ENCODE measurements at regions not wholly inside any gene's neighbourhood (a gene's known extent, or its start where the extent isn't known, plus 50 kb on each side); places are given as distances from the start of the nearest gene placed in this dataset.
A peak's percentile ranks its signal among the peaks of the same experiment; 100 is the strongest.

DNA sequence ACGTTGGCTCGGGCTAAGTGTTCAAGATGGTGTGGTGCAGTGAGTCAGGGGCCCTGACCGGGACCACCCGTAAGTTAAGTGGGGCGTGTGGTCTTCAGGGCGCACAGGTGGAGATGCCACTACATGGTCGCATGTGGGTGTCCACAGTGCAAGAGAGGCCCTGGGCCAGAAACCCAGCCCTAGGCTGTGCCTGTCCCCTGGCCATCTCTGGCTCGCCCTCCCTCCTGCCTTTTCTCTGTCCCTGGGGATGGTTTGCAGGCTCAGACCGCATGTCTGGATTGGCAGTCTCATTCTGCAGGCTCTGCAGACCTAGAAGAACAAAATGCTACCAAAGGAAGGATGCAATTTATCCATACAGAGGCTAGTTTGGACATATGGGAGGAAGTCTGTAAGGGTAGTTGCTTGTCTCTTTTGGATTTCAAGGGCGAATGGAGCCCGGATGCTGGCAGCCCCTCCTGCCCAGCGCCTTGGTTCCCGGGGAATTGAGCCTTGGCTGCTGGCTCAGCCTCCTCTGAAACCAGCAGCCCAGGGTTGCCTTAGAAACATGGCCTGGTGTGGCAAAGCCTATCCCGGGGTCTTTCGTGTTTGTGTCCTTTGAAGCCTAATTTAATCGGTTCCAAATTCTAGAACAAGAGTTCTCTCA is 417.5 kb upstream of the HS6ST1 start:
- H2AFZ ChIP-seq (replicated peaks) = peak overlapping the region; percentile 93
- peak overlapping the region; percentile 61 for H3K4me2 ChIP-seq
- H3F3A ChIP-seq (ENCODE audit: low read depth) = no peaks in the 10 kb centered on the region
- TF ChIP-seq, protein P1, sequence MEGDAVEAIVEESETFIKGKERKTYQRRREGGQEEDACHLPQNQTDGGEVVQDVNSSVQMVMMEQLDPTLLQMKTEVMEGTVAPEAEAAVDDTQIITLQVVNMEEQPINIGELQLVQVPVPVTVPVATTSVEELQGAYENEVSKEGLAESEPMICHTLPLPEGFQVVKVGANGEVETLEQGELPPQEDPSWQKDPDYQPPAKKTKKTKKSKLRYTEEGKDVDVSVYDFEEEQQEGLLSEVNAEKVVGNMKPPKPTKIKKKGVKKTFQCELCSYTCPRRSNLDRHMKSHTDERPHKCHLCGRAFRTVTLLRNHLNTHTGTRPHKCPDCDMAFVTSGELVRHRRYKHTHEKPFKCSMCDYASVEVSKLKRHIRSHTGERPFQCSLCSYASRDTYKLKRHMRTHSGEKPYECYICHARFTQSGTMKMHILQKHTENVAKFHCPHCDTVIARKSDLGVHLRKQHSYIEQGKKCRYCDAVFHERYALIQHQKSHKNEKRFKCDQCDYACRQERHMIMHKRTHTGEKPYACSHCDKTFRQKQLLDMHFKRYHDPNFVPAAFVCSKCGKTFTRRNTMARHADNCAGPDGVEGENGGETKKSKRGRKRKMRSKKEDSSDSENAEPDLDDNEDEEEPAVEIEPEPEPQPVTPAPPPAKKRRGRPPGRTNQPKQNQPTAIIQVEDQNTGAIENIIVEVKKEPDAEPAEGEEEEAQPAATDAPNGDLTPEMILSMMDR (IDR thresholded peaks at IDR 0.05) = no peak
- TF ChIP-seq EZH2 (IDR thresholded peaks at IDR 0.05) = no peak
- no peak for TF ChIP-seq EZH2phosphoT487 (IDR thresholded peaks at IDR 0.05)
- H3K9me3 ChIP-seq (ENCODE audit: low read depth) = no peaks in the 10 kb centered on the region
- Mint-ChIP-seq H3K4me3 (no peak overlapping the region), H3K27me3 (ENCODE audit: insufficient read depth, low read depth) (peaks cover 2% of the 10 kb centered on the region), H3K9me3 (peaks cover 4% of the 10 kb centered on the region), H3K27ac (peak overlapping the region; percentile 69), H3K36me3 (no peaks in the 10 kb centered on the region), H3K4me1 (peaks cover 9% of the 10 kb centered on the region)
- H3K27ac ChIP-seq = no peak overlapping the region
- no peaks in the 10 kb centered on the region for H3K36me3 ChIP-seq
- H3K4me1 ChIP-seq = peaks cover 6% of the 10 kb centered on the region
- peaks cover 9% of the 10 kb centered on the region for H3K27me3 ChIP-seq
- DNase-seq (ENCODE audit: low spot score) = no peak
- no peaks in the 10 kb centered on the region for H4K20me1 ChIP-seq (ENCODE audit: low read depth)
- H3K4me3 ChIP-seq = no peak overlapping the region
- no peaks in the 10 kb centered on the region for H3K79me2 ChIP-seq (ENCODE audit: low read depth)
- no peak overlapping the region for H3K9ac ChIP-seq

DNA sequence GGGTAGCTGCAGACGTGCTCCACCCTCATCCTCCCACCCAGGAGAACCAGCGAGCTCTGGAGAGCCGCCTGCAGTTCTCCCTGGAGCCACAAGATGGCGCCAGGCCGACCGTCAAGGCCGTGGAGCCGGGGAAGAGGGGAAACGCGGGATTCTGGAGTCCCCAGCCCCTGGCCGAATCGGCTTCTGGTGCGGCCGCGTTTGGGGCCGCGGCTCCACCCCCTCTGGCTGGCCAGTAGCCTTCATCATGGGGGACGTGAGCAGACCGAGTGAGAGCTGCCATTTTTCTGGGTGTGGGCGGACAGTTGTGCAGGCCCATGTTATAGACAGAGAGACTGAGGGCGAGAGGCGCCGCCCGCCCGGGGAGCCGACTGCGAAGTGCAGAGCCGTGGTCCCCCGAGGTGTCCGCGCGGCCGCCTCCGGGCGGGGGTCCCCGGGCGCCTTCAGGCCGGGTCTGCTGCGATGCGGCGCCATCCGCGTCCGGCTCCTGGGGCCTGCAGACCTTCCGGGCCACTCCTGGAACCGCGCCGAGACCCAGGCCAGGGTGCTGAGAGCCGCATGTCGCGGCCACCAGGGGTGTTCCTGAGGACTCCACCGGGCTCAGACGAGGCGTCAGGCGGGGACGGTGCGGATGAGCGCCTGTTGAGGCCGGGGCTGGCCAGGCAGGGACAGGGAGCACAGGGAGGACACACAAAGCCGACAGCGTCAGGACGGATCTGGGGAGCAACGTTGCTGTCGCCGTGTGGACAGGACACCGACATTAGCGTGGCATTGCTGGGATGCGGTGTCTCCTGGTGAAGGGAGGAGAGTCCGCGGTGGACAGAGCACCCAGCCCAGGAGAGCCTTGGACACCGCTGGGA is 418.2 kb upstream of the HS6ST1 start:
- peaks cover 9% of the 10 kb centered on the region for H3K4me1 Mint-ChIP-seq
- no peak overlapping the region for H3K27ac ChIP-seq
- H2AFZ ChIP-seq (replicated peaks) = peak overlapping the region; percentile 93
- no peaks in the 10 kb centered on the region for H3F3A ChIP-seq (ENCODE audit: low read depth)
- H3K4me3 ChIP-seq = no peak overlapping the region
- H3K27me3 Mint-ChIP-seq (ENCODE audit: insufficient read depth, low read depth) = peaks cover 2% of the 10 kb centered on the region
- no peak for TF ChIP-seq EZH2 (IDR thresholded peaks at IDR 0.05)
- TF ChIP-seq EZH2phosphoT487 (IDR thresholded peaks at IDR 0.05) = no peak
- TF ChIP-seq, protein P1 (IDR thresholded peaks at IDR 0.05) = peak; percentile 98
- DNase-seq (ENCODE audit: low spot score) = peak; percentile 91
- H3K27me3 ChIP-seq = peaks cover 9% of the 10 kb centered on the region
- H3K4me1 ChIP-seq = peaks cover 6% of the 10 kb centered on the region
- H3K36me3 Mint-ChIP-seq = no peaks in the 10 kb centered on the region
- no peaks in the 10 kb centered on the region for H4K20me1 ChIP-seq (ENCODE audit: low read depth)
- no peaks in the 10 kb centered on the region for H3K9me3 ChIP-seq (ENCODE audit: low read depth)
- H3K4me3 Mint-ChIP-seq = no peak overlapping the region
- H3K36me3 ChIP-seq = no peaks in the 10 kb centered on the region
- H3K79me2 ChIP-seq (ENCODE audit: low read depth) = no peaks in the 10 kb centered on the region
- H3K4me2 ChIP-seq = peak overlapping the region; percentile 61
- H3K9me3 Mint-ChIP-seq = peaks cover 2% of the 10 kb centered on the region
- no peak overlapping the region for H3K9ac ChIP-seq
- peak overlapping the region; percentile 46 for H3K27ac Mint-ChIP-seq

DNA sequence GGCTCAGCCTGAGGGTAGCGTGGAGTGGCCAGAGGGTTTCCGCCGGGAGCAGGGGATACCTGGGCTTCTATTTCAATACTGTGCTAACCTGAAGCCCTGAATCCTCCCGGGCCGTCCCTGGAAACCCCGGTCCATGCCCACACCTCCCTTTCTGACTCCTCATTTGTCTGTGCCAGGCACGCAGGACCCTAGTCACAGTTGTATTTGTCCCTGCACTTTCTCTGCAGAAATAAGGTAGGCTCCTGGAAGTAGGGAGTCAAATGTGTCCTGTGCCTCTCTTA is 418.8 kb upstream of the HS6ST1 start:
- H3K36me3 ChIP-seq = no peaks in the 10 kb centered on the region
- Mint-ChIP-seq H3K27ac (peak overlapping the region; percentile 25), H3K27me3 (ENCODE audit: insufficient read depth, low read depth) (peaks cover 2% of the 10 kb centered on the region), H3K36me3 (no peaks in the 10 kb centered on the region), H3K4me3 (no peak overlapping the region), H3K4me1 (peaks cover 9% of the 10 kb centered on the region), H3K9me3 (peaks cover 2% of the 10 kb centered on the region)
- no peaks in the 10 kb centered on the region for H3K9me3 ChIP-seq (ENCODE audit: low read depth)
- H2AFZ ChIP-seq (replicated peaks) = peak overlapping the region; percentile 9
- H3K27me3 ChIP-seq = peaks cover 9% of the 10 kb centered on the region
- no peaks in the 10 kb centered on the region for H3F3A ChIP-seq (ENCODE audit: low read depth)
- no peaks in the 10 kb centered on the region for H3K79me2 ChIP-seq (ENCODE audit: low read depth)
- H3K9ac ChIP-seq = no peak overlapping the region
- no peak overlapping the region for H3K4me3 ChIP-seq
- peaks cover 6% of the 10 kb centered on the region for H3K4me1 ChIP-seq
- H4K20me1 ChIP-seq (ENCODE audit: low read depth) = no peaks in the 10 kb centered on the region
- no peak for TF ChIP-seq EZH2phosphoT487 (IDR thresholded peaks at IDR 0.05)
- TF ChIP-seq EZH2 (IDR thresholded peaks at IDR 0.05) = no peak
- TF ChIP-seq, protein P1 (IDR thresholded peaks at IDR 0.05) = no peak
- no peak overlapping the region for H3K27ac ChIP-seq
- H3K4me2 ChIP-seq = no peak overlapping the region
- no peak for DNase-seq (ENCODE audit: low spot score)

All from neural progenitor cell (in vitro differentiated cells).